ENCODE measurements at regions not wholly inside any gene's neighbourhood (a gene's known extent, or its start where the extent isn't known, plus 50 kb on each side); places are given as distances from the start of the nearest gene placed in this dataset.

- TF ChIP-seq POLR2A (IDR thresholded peaks at IDR 0.05) (no peak), CTCF (IDR thresholded peaks at IDR 0.05) (no peak)
Observed at GRCh38 chr3:194050782-194051320, 85.1 kb upstream of the HES1 start.

Data from esophagus squamous epithelium (tissue), 4 donors.